ENCODE measurements at regions not wholly inside any gene's neighbourhood (a gene's known extent, or its start where the extent isn't known, plus 50 kb on each side); places are given as distances from the start of the nearest gene placed in this dataset.

DNA sequence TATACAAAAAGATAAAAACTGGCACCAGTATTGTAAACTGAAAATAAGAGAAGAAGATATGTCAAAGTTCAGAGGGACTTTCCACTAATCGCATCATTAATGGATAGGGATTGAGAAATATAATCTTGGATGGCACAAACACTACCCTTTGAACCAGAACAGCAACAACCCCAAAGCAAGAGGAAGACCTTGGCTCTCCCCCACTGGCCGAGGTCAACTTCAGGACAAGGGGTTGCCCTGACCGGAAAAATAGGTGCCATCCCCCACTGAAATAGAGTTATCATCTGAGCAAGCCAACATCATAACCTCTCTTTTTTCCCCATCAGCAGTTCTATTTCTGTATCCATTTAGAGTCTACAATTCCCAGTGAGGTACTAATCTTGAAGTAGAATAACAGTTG is 72.4 kb upstream of the PCED1B start:
- Histone ChIP-seq H3K4me1 (ENCODE audit: control insufficient read depth in 1 of 2, insufficient read depth in 2 of 2, low read length in 2 of 2) (no peaks in the 10 kb centered on the region), H3K27me3 (ENCODE audit: insufficient read depth, low read length) (no peaks in the 10 kb centered on the region), H3K79me2 (ENCODE audit: insufficient read depth, low read length) (no peaks in the 10 kb centered on the region), H3K36me3 (ENCODE audit: control insufficient read depth in 1 of 2, insufficient read depth in 2 of 2, low read length in 2 of 2) (no peaks in the 10 kb centered on the region), H3K27ac (ENCODE audit: low read depth, low read length) (no peak overlapping the region), H3K4me3 (replicated peaks in 1 of 2; ENCODE audit: low read depth in 1 of 2, low read length in 2 of 2) (no peak overlapping the region), H4K20me1 (ENCODE audit: insufficient read depth) (no peaks in the 10 kb centered on the region), H3K9me3 (ENCODE audit: control insufficient read depth in 1 of 2, insufficient read depth in 1 of 2, low read depth in 1 of 2, low read length in 2 of 2) (no peaks in the 10 kb centered on the region), H3K9me2 (ENCODE audit: insufficient read depth) (no peaks in the 10 kb centered on the region), H2AFZ (ENCODE audit: low read depth, low read length, poor library complexity, severe bottlenecking) (no peak overlapping the region), H3K4me2 (ENCODE audit: low read length) (no peak overlapping the region), H3K9ac (ENCODE audit: low read length) (no peak overlapping the region)
- TF ChIP-seq CTCF (IDR thresholded peaks at IDR 0.05 in 2 of 3, conservative IDR thresholded peaks at IDR 0.05 in 1 of 3; ENCODE audit: borderline replicate concordance in 1 of 3, insufficient read depth in 1 of 3, low read depth in 2 of 3, low read length in 2 of 3) (no peak), SP1 (IDR thresholded peaks at IDR 0.05; ENCODE audit: low read depth) (no peak), EGR1 (IDR thresholded peaks at IDR 0.05; ENCODE audit: low read depth) (no peak), CEBPB (IDR thresholded peaks at IDR 0.05; ENCODE audit: low read depth) (no peak), CBX3 (IDR thresholded peaks at IDR 0.05; ENCODE audit: low read depth) (no peak), JUND (IDR thresholded peaks at IDR 0.05) (no peak), FOSL1 (IDR thresholded peaks at IDR 0.05; ENCODE audit: low read depth) (no peak), POLR2AphosphoS5 (IDR thresholded peaks at IDR 0.05; ENCODE audit: low read depth, low read length) (no peak), ELF1 (IDR thresholded peaks at IDR 0.05; ENCODE audit: borderline replicate concordance, low read depth) (no peak), POLR2A (IDR thresholded peaks at IDR 0.05; ENCODE audit: borderline replicate concordance, extremely low read depth, insufficient read depth, insufficient read length) (no peak), SRF (IDR thresholded peaks at IDR 0.05; ENCODE audit: low read depth) (no peak), ZNF274 (IDR thresholded peaks at IDR 0.05; ENCODE audit: low read depth, low read length) (no peak), ZFX (IDR thresholded peaks at IDR 0.05) (no peak)
- POLR2A ChIA-PET, result no interaction called here
- RAD21 ChIA-PET (ENCODE audit: low non-redundant PET in 1 of 2, low total read pairs in 2 of 2, uncharacterized antibody in 2 of 2, unreplicated experiment in 2 of 2), result no interaction called here
- no TSS peak for BruUV-seq (replicated peaks)
- CTCF ChIA-PET, result no interaction called here
- no peak for DNase-seq (ENCODE audit: low read depth, low spot score)
- intact Hi-C loops (cut with micrococcal nuclease), result no loop called here
- no peak for ATAC-seq
